Astrocyte (in vitro differentiated cells and primary cell): ENCODE measurements at regions not wholly inside any gene's neighbourhood (a gene's known extent, or its start where the extent isn't known, plus 50 kb on each side); places are given as distances from the start of the nearest gene placed in this dataset.

Experiments
- DNase-seq: peaks from one replicate; pipeline ENCODE4 v3.0.0-alpha.2; 2010; ENCODE audit warnings: low read depth
- FAIRE-seq: peaks from 2 replicates; lab custom pipeline; 2011; peaks lifted over from hg19 to GRCh38; lab: Jason Lieb, UNC
- H2AFZ ChIP-seq: 2 replicates; pipeline ENCODE4 v1.6.0; 2012; ENCODE audit warnings: low read depth, low read length, inconsistent platforms
- H3K27ac ChIP-seq: 2 replicates; pipeline ENCODE4 v1.5.1; 2011; ENCODE audit warnings: low read depth, low read length, inconsistent platforms
- H3K27me3 ChIP-seq: 2 replicates; pipeline ENCODE4 v1.6.0; 2011; ENCODE audit warnings: low read length, inconsistent platforms; ENCODE audit not compliant: insufficient read depth
- H3K36me3 ChIP-seq: 2 replicates; pipeline ENCODE4 v1.5.1; 2011; ENCODE audit warnings: low read length, inconsistent platforms; ENCODE audit not compliant: insufficient read depth
- H3K4me1 ChIP-seq: 2 replicates; pipeline ENCODE4 v1.5.1; 2011; ENCODE audit warnings: low read length, inconsistent platforms; ENCODE audit not compliant: insufficient read depth
- H3K4me2 ChIP-seq: 2 replicates; pipeline ENCODE4 v1.6.0; 2012; ENCODE audit warnings: low read length, inconsistent platforms
- H3K4me3 ChIP-seq: 2 replicates; pipeline ENCODE4 v1.5.1; 2011; ENCODE audit warnings: low read depth, mild to moderate bottlenecking, low read length, inconsistent platforms; ENCODE audit not compliant: insufficient read depth
- H3K79me2 ChIP-seq: 2 replicates; pipeline ENCODE4 v1.6.0; 2012; ENCODE audit warnings: mild to moderate bottlenecking, low read length, inconsistent platforms; ENCODE audit not compliant: insufficient read depth
- H3K9ac ChIP-seq: 2 replicates; pipeline ENCODE4 v1.6.0; 2012; ENCODE audit warnings: mild to moderate bottlenecking, low read length, inconsistent platforms
- H3K9me3 ChIP-seq: 2 replicates; pipeline ENCODE4 v1.5.1; 2012; ENCODE audit warnings: low read depth, mild to moderate bottlenecking, low read length, inconsistent platforms; ENCODE audit not compliant: insufficient read depth
- H4K20me1 ChIP-seq: 2 replicates; pipeline ENCODE4 v1.6.0; 2012; ENCODE audit warnings: low read length, inconsistent platforms; ENCODE audit not compliant: insufficient read depth
- H3K27ac Mint-ChIP-seq: one replicate; pipeline ENCODE4 v1.8.0; 2021; ENCODE audit warnings: mild to moderate bottlenecking, mixed read lengths; ENCODE audit not compliant: unreplicated experiment
- H3K27me3 Mint-ChIP-seq: one replicate; pipeline ENCODE4 v1.8.0; 2021; ENCODE audit warnings: low read depth, mixed read lengths; ENCODE audit not compliant: unreplicated experiment
- H3K36me3 Mint-ChIP-seq: one replicate; pipeline ENCODE4 v1.8.0; 2021; ENCODE audit warnings: low read depth, mixed read lengths; ENCODE audit not compliant: unreplicated experiment
- H3K4me1 Mint-ChIP-seq: one replicate; pipeline ENCODE4 v1.8.0; 2021; ENCODE audit warnings: low read depth, mixed read lengths; ENCODE audit not compliant: unreplicated experiment
- H3K4me3 Mint-ChIP-seq: one replicate; pipeline ENCODE4 v1.8.0; 2021; ENCODE audit warnings: mild to moderate bottlenecking, moderate library complexity, mixed read lengths; ENCODE audit not compliant: unreplicated experiment
- H3K9me3 Mint-ChIP-seq: one replicate; pipeline ENCODE4 v1.8.0; 2021; ENCODE audit warnings: mild to moderate bottlenecking, mixed read lengths; ENCODE audit not compliant: unreplicated experiment
- EZH2 ChIP-seq: IDR thresholded peaks from 2 replicates; pipeline ENCODE4 v1.6.1; 2012; ENCODE audit warnings: mild to moderate bottlenecking, low read length, inconsistent platforms; ENCODE audit not compliant: insufficient read depth
- TF ChIP-seq, protein P1 (sequence below): IDR thresholded peaks from 2 replicates; pipeline ENCODE4 v1.5.1; 2011; ENCODE audit warnings: low read depth, mild to moderate bottlenecking, inconsistent platforms, low read length, moderate library complexity; ENCODE audit not compliant: insufficient read depth

DNA sequence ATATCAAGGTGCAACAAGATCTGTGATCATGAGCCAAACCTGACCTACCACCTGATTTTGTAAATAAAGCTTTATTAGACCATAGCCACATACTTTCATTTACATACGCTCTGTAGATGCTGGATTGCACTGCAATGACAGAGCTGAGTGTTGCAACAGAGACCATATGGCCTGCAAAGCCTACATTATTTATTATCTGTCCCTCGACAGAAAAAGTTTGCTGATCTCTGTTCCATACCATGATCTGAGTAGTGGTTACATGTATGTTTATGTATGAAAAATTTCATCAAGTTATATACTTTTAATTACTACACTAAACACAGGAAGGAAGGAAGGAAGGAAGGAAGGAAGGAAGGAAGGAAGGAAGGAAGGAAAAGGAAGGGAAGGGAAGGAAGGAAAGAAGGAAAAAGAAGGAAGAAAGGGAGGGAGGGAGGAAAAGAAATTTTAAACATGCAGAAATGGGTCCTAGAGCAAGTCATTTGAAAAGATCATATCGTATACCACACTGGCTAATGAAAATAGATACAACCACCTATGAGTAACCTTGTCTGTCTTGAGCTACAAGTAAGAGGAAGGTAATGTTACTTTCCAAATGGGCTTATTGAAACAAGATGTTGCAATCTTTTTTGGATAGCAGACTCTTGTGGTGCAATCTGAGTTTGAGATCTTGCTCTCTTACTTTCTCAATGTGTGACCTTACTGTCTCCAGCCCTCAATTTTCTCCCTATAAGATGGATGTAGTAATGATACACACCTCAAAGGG is 441.0 kb downstream of the KIF16B start:
- H3K9me3 ChIP-seq: peaks cover 4% of the 10 kb centered on the region
- no peak overlapping the region for H2AFZ ChIP-seq
- no peaks in the 10 kb centered on the region for H3K36me3 ChIP-seq
- H3K4me1 ChIP-seq: no peaks in the 10 kb centered on the region
- H3K9ac ChIP-seq: no peak overlapping the region
- FAIRE-seq: no peak
- no peaks in the 10 kb centered on the region for H3K27me3 Mint-ChIP-seq
- no peaks in the 10 kb centered on the region for H3K79me2 ChIP-seq
- H3K27ac ChIP-seq: no peak overlapping the region
- no peaks in the 10 kb centered on the region for H3K4me1 Mint-ChIP-seq
- no peak overlapping the region for H3K4me3 Mint-ChIP-seq
- DNase-seq: no peak
- no peak overlapping the region for H3K27ac Mint-ChIP-seq
- H3K36me3 Mint-ChIP-seq: no peaks in the 10 kb centered on the region
- TF ChIP-seq, protein P1, sequence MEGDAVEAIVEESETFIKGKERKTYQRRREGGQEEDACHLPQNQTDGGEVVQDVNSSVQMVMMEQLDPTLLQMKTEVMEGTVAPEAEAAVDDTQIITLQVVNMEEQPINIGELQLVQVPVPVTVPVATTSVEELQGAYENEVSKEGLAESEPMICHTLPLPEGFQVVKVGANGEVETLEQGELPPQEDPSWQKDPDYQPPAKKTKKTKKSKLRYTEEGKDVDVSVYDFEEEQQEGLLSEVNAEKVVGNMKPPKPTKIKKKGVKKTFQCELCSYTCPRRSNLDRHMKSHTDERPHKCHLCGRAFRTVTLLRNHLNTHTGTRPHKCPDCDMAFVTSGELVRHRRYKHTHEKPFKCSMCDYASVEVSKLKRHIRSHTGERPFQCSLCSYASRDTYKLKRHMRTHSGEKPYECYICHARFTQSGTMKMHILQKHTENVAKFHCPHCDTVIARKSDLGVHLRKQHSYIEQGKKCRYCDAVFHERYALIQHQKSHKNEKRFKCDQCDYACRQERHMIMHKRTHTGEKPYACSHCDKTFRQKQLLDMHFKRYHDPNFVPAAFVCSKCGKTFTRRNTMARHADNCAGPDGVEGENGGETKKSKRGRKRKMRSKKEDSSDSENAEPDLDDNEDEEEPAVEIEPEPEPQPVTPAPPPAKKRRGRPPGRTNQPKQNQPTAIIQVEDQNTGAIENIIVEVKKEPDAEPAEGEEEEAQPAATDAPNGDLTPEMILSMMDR: no peak
- TF ChIP-seq EZH2: no peak
- no peak overlapping the region for H3K4me2 ChIP-seq
- no peaks in the 10 kb centered on the region for H3K27me3 ChIP-seq
- no peaks in the 10 kb centered on the region for H4K20me1 ChIP-seq
- no peak overlapping the region for H3K4me3 ChIP-seq
- H3K9me3 Mint-ChIP-seq: peaks cover 6% of the 10 kb centered on the region

DNA sequence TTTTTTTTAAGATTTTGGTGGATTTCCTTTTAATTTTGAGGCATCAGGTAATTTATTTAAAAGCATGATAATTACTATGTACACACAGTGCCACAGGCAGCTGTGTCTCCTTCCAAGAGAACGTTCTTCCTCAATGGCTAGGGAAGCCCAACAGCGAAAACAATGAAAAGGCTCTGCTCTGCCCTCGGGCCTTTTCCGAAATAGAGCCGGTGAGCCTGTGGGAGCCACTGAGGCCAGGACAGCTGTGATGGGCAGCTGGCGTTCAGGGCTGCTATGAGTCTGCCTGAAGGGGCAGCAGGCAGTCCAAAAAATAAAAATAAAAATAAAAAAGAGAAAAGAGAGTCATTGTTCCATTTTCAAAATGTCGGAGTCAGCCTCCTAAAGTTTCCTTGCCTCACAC is 443.8 kb downstream of the KIF16B start:
- no peak overlapping the region for H3K27ac ChIP-seq
- no peak overlapping the region for H3K4me3 ChIP-seq
- no peaks in the 10 kb centered on the region for H3K27me3 ChIP-seq
- no peaks in the 10 kb centered on the region for H3K27me3 Mint-ChIP-seq
- H3K9me3 Mint-ChIP-seq: peaks cover 6% of the 10 kb centered on the region
- H3K4me1 Mint-ChIP-seq: no peaks in the 10 kb centered on the region
- H3K4me1 ChIP-seq: no peaks in the 10 kb centered on the region
- H4K20me1 ChIP-seq: no peaks in the 10 kb centered on the region
- no peak for FAIRE-seq
- H3K36me3 ChIP-seq: no peaks in the 10 kb centered on the region
- no peak overlapping the region for H3K27ac Mint-ChIP-seq
- no peaks in the 10 kb centered on the region for H3K79me2 ChIP-seq
- no peak overlapping the region for H3K9ac ChIP-seq
- DNase-seq: no peak
- H2AFZ ChIP-seq: no peak overlapping the region
- no peaks in the 10 kb centered on the region for H3K36me3 Mint-ChIP-seq
- no peak overlapping the region for H3K4me2 ChIP-seq
- TF ChIP-seq, protein P1: no peak
- no peak for TF ChIP-seq EZH2
- H3K9me3 ChIP-seq: peaks cover 9% of the 10 kb centered on the region
- no peak overlapping the region for H3K4me3 Mint-ChIP-seq

DNA sequence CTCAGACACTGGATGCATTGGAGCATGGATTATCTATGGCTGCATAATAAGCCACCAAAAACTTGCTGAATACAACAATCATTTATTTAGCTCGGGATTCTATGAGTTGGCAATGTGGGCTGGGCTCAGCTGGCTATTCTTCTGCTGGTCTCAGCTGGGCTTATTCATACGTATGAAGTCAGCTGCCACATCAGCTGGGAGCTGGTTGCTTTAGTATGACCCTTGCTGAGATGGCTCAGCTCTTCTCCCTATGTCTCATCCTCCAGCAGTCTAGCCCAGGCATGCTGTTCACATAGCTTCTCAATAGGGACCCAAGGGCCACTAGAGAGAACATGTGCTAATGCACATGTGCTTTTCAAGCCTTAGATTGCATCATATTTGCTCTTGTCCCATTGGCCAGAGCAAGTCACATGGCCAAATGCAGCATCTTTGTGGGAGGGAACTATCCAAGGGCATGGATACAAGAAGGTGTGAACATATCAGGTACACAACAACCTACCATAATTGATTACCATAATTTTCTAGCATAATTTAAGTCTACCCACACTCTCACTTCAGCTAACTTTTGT is 444.6 kb downstream of the KIF16B start:
- Mint-ChIP-seq H3K4me1 (no peaks in the 10 kb centered on the region), H3K36me3 (no peaks in the 10 kb centered on the region), H3K27me3 (no peaks in the 10 kb centered on the region), H3K27ac (no peak overlapping the region), H3K4me3 (no peak overlapping the region), H3K9me3 (peaks cover 6% of the 10 kb centered on the region)
- Histone ChIP-seq H3K9me3 (peaks cover 9% of the 10 kb centered on the region), H3K79me2 (no peaks in the 10 kb centered on the region), H3K4me1 (no peaks in the 10 kb centered on the region), H3K27me3 (no peaks in the 10 kb centered on the region), H2AFZ (no peak overlapping the region), H3K9ac (no peak overlapping the region), H3K4me3 (no peak overlapping the region), H3K4me2 (no peak overlapping the region), H3K27ac (no peak overlapping the region), H3K36me3 (no peaks in the 10 kb centered on the region), H4K20me1 (no peaks in the 10 kb centered on the region)
- DNase-seq (no peak), FAIRE-seq (no peak)
- TF ChIP-seq EZH2: no peak
- TF ChIP-seq, protein P1: no peak
